Parathyroid adenoma (tissue), 2 donors: ENCODE measurements at regions not wholly inside any gene's neighbourhood (a gene's known extent, or its start where the extent isn't known, plus 50 kb on each side); places are given as distances from the start of the nearest gene placed in this dataset.

Experiments used
- H2AFZ ChIP-seq: fragments of 300-600 bp; sonication (generic); one replicate; pipeline ENCODE4 v1.7.0; 2017; ENCODE audit warnings: antibody characterized with exemption, mild to moderate bottlenecking
- H3K27ac ChIP-seq: fragments of 300-600 bp; sonication (generic); one replicate; pipeline ENCODE4 v1.7.0; 2017
- H3K27me3 ChIP-seq: fragments of 300-600 bp; sonication (generic); one replicate; pipeline ENCODE4 v1.7.0; 2017; ENCODE audit warnings: low read length; ENCODE audit not compliant: control insufficient read depth, insufficient read depth
- H3K36me3 ChIP-seq: fragments of 300-600 bp; sonication (generic); one replicate; pipeline ENCODE4 v1.7.0; 2017; ENCODE audit warnings: low read length; ENCODE audit not compliant: control insufficient read depth, insufficient read depth
- H3K4me1 ChIP-seq: fragments of 300-600 bp; sonication (generic); one replicate; pipeline ENCODE4 v1.7.0; 2017; ENCODE audit warnings: control low read depth
- H3K4me2 ChIP-seq: fragments of 300-600 bp; sonication (generic); one replicate; pipeline ENCODE4 v1.7.0; 2017; ENCODE audit warnings: low read length
- H3K4me3 ChIP-seq: fragments of 300-600 bp; sonication (generic); one replicate; pipeline ENCODE4 v1.7.0; 2017; ENCODE audit warnings: low read depth, low read length
- H3K79me2 ChIP-seq: fragments of 300-600 bp; sonication (generic); one replicate; pipeline ENCODE4 v1.7.0; 2017; ENCODE audit warnings: control low read depth
- H3K9ac ChIP-seq: fragments of 300-600 bp; sonication (generic); one replicate; pipeline ENCODE4 v1.7.0; 2017; ENCODE audit warnings: mild to moderate bottlenecking
- H3K9me3 ChIP-seq: fragments of 300-600 bp; sonication (generic); one replicate; pipeline ENCODE4 v1.7.0; 2017; ENCODE audit warnings: low read length; ENCODE audit not compliant: control insufficient read depth
- TF ChIP-seq, protein P1 (sequence below): fragments of 300-600 bp; sonication (generic); IDR thresholded peaks from one replicate; pipeline ENCODE4 v1.7.0; 2017; ENCODE audit warnings: antibody characterized with exemption, mild to moderate bottlenecking
- donor health status: primary hyperparathyroidism.

DNA sequence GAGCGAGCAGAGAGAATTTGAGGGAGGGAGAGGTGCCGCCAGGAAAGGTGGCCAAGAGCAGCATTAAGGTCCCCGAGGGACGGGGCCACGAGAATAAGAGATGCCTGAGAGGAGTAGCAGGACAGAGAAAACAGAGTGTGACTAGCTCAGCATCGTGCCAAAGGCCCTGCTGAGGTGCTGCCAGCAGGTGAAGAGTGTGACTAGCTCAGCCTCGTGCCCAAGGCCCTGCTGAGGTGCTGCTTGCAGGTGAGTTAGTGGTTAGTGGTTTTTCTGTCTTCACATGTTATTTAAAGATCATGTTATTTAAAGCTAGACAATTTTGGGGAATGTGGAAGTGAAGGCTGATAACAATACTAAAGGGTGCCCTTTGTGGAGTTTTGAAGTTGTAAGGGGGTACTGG, 464.5 kb upstream of the FAT1 start:
- Histone ChIP-seq H3K27ac (no peak overlapping the region), H2AFZ (no peak overlapping the region), H3K36me3 (no peaks in the 10 kb centered on the region), H3K4me1 (no peaks in the 10 kb centered on the region), H3K4me3 (no peak overlapping the region), H3K9ac (no peak overlapping the region), H3K79me2 (no peaks in the 10 kb centered on the region), H3K27me3 (no peaks in the 10 kb centered on the region), H3K9me3 (no peaks in the 10 kb centered on the region), H3K4me2 (no peak overlapping the region)
- TF ChIP-seq, protein P1, sequence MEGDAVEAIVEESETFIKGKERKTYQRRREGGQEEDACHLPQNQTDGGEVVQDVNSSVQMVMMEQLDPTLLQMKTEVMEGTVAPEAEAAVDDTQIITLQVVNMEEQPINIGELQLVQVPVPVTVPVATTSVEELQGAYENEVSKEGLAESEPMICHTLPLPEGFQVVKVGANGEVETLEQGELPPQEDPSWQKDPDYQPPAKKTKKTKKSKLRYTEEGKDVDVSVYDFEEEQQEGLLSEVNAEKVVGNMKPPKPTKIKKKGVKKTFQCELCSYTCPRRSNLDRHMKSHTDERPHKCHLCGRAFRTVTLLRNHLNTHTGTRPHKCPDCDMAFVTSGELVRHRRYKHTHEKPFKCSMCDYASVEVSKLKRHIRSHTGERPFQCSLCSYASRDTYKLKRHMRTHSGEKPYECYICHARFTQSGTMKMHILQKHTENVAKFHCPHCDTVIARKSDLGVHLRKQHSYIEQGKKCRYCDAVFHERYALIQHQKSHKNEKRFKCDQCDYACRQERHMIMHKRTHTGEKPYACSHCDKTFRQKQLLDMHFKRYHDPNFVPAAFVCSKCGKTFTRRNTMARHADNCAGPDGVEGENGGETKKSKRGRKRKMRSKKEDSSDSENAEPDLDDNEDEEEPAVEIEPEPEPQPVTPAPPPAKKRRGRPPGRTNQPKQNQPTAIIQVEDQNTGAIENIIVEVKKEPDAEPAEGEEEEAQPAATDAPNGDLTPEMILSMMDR, result no peak

DNA sequence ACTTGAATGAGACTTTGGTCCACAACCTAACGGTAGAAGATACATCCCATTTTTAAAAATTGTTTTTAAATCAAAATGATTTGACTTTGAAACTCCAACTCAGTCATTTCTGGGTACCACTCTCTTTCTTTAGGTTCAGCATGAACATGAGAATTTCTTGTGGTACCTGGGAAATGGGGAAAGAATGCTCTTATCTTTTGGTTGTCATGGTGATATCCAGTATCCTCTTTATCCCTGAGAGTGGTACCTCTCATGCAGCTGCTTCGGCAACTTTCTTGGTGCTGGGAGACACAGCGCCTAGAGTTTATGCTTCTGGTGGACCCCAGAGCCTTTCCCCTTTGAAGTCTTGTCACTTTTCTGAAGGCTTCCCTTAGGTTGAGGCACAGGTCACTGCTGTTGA, 465.1 kb upstream of the FAT1 start:
- no peaks in the 10 kb centered on the region for H3K9me3 ChIP-seq
- no peaks in the 10 kb centered on the region for H3K27me3 ChIP-seq
- no peaks in the 10 kb centered on the region for H3K79me2 ChIP-seq
- no peak overlapping the region for H3K4me2 ChIP-seq
- H3K4me3 ChIP-seq, result no peak overlapping the region
- no peak overlapping the region for H2AFZ ChIP-seq
- TF ChIP-seq, protein P1, result no peak
- no peaks in the 10 kb centered on the region for H3K36me3 ChIP-seq
- no peak overlapping the region for H3K27ac ChIP-seq
- H3K9ac ChIP-seq, result no peak overlapping the region
- H3K4me1 ChIP-seq, result no peaks in the 10 kb centered on the region

DNA sequence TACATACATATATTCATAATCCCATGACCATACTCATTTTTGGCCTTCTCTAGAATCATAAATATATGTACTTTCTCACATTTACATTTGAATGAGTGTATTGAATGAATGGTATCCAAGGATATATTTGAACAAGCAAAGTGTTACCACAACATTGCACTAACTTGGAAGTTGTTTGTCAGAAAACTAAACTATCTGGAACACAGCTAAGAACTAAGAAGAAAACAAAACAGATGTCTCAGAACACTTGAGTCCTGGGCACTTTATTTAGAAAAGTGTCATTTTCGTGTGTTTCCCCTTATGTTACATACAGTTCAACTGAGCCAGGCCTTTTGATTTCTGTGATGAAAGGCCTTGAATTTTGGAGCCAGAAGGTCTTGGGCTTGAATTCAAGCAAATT, 466.7 kb upstream of the FAT1 start:
- H3K9ac ChIP-seq, result no peak overlapping the region
- H3K27me3 ChIP-seq, result no peaks in the 10 kb centered on the region
- H3K27ac ChIP-seq, result no peak overlapping the region
- H3K36me3 ChIP-seq, result no peaks in the 10 kb centered on the region
- no peaks in the 10 kb centered on the region for H3K4me1 ChIP-seq
- no peak overlapping the region for H2AFZ ChIP-seq
- no peaks in the 10 kb centered on the region for H3K9me3 ChIP-seq
- no peaks in the 10 kb centered on the region for H3K79me2 ChIP-seq
- no peak overlapping the region for H3K4me3 ChIP-seq
- TF ChIP-seq, protein P1, result no peak
- H3K4me2 ChIP-seq, result no peak overlapping the region

DNA sequence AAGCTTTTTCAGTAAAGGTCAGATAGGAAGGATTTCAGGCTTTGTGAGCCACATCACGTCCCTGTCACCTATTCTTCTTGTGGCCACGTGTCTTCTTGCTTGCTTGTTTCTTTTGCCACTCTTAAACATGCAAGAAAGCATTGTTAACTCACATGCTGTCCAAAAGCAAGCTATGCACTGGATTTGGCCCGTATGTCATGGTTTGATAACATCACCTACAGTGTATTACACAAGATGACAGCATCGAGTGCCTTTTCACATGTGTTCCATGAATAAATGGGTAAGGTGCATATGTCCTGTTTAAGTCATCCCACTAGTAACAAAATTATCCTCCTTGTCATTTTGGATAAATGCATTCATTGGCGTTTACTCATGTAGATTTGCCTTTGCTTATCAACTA, 468.0 kb upstream of the FAT1 start:
- no peaks in the 10 kb centered on the region for H3K27me3 ChIP-seq
- H2AFZ ChIP-seq, result no peak overlapping the region
- no peak overlapping the region for H3K9ac ChIP-seq
- TF ChIP-seq, protein P1, result no peak
- no peak overlapping the region for H3K4me3 ChIP-seq
- no peaks in the 10 kb centered on the region for H3K79me2 ChIP-seq
- H3K36me3 ChIP-seq, result no peaks in the 10 kb centered on the region
- H3K9me3 ChIP-seq, result no peaks in the 10 kb centered on the region
- H3K4me1 ChIP-seq, result no peaks in the 10 kb centered on the region
- H3K27ac ChIP-seq, result no peak overlapping the region
- no peak overlapping the region for H3K4me2 ChIP-seq

DNA sequence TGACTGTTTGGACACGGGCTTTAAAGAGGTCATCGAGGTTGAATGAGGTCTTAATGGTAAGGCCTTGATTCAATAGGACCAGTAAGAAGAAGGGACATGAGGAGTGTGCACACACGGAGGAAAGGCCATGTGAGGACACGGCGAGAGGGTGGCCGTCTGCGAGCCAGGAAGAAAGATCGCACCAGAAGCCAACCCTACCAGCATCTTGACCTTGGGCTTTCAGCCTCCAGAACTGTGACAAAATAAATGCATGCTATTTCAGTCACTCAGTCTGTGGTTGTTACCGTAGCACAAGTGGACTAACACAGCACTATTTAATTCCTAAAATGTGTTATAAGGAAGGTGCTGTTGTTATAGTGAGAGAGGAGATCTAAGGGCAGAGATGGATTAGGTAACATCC, 468.6 kb upstream of the FAT1 start:
- no peaks in the 10 kb centered on the region for H3K9me3 ChIP-seq
- H3K4me1 ChIP-seq, result no peaks in the 10 kb centered on the region

More for the DNA sequence above, 468.6 kb upstream of the FAT1 start:
- Histone ChIP-seq H3K36me3 (no peaks in the 10 kb centered on the region), H2AFZ (no peak overlapping the region), H3K27me3 (no peaks in the 10 kb centered on the region), H3K79me2 (no peaks in the 10 kb centered on the region), H3K4me3 (no peak overlapping the region), H3K27ac (no peak overlapping the region), H3K9ac (no peak overlapping the region), H3K4me2 (no peak overlapping the region)
- TF ChIP-seq, protein P1, result no peak
